COLO829 (cell line): ENCODE measurements at regions not wholly inside any gene's neighbourhood (a gene's known extent, or its start where the extent isn't known, plus 50 kb on each side); places are given as distances from the start of the nearest gene placed in this dataset.
"Not testable (repeated sequence)": the region's sequence is repeated elsewhere in the genome, so short reads cannot be mapped to it uniquely, and the experiment has no call there.

Experiments
- DNase-seq: peaks from one replicate; pipeline ENCODE4 v3.0.0; 2012; ENCODE audit warnings: low spot score

DNA sequence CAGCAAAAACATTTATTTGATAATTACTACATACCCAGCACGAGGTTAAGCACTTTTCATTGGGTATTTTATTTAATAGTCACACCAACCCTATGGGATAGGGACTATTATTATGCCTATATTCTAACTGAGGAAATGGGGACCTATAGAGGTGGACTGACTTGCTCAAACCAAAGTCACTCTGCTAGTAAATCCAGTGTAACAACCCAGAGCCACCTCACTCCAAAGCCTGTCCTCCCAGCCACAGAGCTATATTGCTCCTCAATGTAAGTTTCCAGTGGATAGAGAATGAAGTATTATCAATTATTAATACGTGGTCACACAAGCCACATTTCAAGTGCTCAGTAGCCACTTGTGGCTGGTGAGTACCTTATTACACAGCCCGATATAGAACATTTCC, 97.5 kb downstream of the RGS2 start:
- DNase-seq: no peak

DNA sequence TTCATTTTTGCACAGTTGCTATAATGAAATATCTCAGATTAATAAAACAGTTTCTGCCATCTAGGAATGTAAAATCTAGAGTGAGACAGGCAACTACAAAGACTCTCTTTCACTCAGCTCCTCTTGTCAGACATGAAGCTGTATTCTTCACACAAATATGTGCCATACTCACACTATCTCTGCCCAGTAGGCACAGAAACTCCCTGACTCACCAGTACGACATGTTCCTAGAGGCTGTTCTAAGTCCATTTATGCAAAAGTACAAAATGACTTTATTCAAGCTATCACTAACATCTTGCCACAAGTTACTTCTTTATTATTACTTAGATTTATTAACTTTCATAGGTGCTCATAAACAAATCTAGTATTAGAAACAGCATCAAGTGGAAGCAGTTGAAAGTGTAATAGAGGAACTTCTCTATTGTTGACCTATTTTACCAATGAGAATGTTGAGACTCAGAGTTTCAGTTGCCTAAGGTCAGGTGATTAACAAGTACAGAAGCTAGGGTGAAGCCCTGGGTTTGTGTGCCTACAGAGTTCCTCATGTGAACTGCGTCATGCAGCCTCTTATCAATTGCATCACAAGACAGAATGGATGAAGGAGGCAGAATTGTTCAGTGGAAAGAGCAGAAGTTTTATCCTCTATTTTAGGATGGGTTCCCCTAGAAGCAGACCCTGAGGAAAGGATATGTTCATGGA, 98.9 kb downstream of the RGS2 start:
- DNase-seq: peak; percentile 88

DNA sequence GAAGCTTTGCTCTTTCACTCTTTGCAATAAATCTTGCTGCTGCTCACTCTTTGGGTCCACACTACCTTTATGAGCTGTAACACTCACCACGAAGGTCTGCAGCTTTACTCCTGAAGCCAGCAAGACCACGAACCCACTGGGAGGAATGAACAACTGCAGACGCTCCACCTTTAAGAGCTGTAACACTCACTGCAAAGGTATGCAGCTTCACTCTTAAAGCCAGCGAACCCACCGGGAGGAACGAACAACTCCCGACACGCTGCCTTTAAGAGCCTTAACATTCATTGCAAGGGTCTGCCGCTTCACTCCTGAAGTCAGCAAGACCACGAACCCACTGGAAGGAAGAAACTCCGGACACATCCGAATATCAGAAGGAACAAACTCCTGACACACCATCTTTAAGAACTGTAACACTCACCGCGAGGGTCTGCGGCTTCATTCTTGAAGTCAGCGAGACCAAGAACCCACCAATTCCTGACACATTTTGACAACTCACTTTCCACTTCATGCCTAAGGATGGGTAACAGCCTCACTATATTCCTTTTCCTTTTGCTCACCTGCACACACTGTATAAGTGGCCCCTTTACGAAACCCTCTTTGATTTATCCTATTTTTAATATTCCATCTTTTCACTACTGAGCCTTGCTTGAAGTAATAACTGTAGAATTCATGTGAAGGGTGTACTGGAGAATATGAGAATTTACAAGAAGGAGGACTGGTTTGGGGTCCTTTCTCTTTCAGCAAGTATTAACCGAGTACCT, 103.2 kb downstream of the RGS2 start:
- DNase-seq: not testable (repeated sequence)

DNA sequence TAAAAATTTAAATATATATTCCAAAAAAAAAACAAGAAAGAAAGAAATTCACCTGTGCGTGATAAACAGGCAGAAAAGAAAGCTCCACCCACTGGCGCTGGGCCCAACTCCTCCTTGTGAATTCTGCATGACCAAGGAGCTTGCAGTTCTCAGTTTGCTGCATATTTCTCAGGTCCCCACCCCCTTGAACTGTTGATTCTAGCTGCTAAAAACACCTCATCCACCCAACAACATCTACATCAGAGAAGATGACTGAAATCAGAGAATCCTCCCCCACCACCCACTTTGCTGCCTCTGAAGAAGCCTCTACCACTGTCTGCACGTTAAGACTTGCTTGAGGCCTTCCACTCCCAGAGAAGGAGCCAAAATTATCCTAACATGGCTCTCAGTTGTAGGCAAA, 104.8 kb downstream of the RGS2 start:
- no peak for DNase-seq

DNA sequence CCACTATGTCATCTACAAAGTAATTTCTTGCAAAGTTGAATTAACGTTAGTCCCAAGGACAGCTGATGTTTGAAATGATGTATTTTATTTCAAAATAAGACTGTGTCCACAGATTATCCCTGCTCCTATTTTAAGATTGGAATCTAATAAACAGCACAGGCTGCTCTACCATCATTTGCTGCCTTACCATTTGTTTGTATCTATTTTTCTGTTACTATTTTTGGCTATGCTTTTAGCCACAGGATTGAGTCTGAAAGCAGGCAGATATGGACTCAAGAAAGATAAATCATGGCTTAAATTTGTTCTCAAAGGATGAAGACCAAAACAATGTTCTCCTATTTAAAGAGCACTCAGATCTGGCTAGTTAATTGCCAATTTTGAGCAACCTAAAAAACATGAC, 105.3 kb downstream of the RGS2 start:
- DNase-seq: no peak

DNA sequence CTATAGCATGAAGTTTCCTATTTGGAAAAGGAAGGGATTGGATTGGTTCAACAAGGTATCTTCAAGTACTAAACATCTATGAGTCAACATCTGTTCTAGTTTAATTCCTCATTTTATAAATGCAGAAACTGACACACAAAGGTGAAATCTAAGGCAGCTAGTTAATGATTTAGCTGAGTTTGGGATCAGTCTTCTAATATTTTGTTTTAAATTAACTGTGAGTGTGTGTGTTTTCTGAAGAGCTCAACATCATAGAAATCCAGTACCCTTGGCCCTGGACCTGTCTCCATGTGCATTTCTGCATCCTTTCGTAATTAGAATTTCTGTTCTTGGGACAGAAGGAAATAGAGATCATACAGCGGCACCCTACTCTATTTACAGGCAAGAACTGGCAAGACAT, 105.9 kb downstream of the RGS2 start:
- DNase-seq: no peak

DNA sequence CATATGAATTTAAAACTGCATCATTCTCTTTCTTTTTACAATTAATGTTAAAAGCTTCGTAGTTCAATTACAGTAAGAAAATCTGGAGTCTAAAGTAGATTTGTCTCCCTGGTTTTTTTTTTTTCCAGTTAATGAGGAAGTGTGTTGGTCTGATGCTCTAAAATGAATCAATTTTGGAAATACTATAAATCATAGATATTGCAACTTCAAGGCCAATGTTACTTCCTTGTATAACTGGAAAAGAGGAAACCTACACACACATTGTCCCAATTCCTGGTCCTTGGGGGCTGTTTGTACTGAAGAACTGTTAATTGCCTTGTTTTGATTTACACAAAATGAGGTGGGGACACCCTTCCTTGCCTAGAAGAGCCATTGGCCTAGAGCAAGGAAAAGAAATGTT, 107.2 kb downstream of the RGS2 start:
- DNase-seq: no peak

DNA sequence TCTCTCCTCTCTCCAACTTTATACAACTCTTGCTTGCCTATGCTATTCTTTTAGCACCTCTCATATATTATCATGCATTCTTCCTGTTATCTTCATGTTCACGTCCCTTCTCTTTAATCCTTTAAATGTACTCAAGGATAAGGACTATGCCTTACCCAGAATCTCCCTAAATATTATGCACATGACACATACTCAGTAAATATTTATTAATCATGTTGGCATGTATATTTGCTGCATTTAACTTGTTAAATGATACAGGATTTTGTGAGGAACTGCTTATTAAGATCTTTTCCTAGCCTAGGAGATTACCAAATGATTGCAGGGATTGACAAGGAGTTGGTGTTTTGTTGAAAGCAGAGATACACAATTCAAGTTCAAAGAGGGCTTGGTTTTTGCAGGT, 109.4 kb downstream of the RGS2 start:
- no peak for DNase-seq

DNA sequence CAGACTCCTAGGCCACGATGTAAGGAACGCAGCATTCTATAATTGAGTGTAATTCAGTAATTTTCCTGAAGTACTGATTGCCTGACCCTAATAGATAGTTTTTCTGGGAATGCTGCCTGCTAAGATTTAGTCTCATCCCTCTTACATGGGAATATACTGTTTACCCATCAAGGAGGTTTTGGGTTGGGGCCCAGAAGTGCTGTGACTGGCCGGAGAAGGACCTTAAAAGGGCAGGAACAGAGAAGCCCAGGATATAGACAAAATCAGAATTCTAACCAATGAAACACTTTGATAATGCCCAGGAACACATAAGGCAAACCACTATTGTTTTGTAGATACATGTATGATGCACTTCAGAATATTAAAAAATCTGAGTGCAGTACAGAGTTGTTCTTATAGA, 111.6 kb downstream of the RGS2 start:
- DNase-seq: no peak

DNA sequence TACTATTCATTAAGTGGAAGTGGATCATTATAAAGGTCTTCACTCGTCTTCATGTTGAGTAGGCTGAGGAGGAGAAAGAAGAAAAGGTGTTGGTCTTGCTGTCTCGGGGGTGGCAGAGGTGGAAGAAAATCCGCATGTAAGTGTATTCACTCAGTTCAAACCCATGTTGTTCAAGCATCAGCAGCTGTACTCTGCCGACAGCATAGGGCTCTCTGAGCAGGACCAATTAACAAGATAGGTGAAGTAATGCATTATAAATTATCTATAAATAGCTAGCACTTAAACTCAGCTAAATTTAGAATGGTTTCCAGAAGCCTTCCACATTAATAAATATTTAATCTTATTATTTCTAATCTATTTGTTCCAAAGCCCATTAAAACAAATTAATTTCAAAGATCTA, 116.8 kb downstream of the RGS2 start:
- DNase-seq: no peak

DNA sequence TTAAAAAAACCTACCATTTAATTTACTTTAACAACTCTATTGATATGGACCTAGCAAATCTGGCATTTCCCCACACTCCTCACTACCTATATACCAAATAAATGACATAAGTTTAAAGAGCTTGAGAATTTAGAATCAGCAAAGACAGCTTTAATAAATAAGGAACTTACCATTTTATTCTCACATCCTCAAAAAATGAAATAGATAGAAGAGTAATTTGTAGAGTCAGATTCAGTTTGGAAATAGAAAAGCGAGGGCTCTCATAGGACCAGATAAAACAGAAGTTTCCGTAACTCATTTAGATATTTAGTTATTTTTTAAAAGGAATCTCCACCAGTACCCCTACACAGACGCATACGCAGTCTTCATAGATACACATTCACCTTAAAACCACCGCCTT, 117.9 kb downstream of the RGS2 start:
- no peak for DNase-seq

DNA sequence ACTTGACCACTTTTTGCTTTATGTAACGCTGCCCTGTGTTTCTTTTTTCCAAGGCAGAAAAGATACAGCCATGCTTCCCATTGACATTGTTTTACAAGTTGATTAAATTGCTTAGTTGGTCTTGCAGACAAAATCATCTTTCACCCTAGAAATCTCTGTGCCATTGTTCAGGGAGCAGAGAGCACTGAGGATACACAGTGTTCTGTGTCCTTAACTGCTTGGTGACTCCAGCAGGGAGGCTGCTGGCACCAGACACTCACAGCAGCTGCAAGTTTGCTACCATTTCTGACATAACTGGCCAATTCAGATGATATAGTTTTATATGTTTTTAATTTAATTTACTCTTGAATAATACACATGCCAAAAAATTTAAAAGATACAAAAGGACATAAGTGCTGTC, 118.7 kb downstream of the RGS2 start:
- no peak for DNase-seq

DNA sequence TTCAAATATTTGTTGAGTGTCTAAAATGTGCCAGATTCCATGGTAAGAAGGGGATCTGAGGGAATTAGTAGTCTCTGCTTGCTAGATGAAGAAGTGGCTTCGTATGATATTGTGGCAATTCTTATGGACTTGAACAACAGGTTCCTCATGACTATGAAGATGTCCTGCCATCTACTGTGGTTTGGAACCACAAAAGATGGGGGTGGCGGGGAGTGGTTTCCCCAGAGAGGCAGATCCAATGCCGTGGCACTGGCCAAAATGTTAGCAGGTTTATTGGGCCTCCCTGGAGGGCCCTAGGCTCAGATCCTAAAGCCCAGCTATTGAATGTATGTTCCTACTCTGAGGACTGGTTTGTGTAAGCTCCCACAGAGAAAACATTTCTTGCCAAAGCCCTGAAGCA, 120.8 kb downstream of the RGS2 start:
- DNase-seq: no peak

DNA sequence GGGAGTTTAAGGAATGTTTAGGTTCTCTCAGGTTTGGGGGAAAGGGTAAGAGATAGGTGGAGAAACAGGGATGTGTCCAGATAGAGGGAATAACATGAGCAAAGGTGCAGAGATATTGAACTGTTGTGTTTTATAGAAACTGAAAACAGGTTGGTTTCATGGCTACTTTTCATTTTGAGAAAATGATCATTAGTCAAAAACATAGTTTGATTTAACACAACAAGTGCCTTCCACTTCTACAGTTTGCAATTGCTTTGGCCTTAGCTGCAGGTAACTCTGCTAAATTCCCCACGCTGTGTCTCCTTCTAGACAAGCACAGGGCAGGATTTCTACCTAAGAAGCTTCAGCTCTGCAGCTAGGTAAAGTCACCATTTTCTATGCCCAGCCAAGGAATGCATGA, 124.9 kb downstream of the RGS2 start:
- no peak for DNase-seq

DNA sequence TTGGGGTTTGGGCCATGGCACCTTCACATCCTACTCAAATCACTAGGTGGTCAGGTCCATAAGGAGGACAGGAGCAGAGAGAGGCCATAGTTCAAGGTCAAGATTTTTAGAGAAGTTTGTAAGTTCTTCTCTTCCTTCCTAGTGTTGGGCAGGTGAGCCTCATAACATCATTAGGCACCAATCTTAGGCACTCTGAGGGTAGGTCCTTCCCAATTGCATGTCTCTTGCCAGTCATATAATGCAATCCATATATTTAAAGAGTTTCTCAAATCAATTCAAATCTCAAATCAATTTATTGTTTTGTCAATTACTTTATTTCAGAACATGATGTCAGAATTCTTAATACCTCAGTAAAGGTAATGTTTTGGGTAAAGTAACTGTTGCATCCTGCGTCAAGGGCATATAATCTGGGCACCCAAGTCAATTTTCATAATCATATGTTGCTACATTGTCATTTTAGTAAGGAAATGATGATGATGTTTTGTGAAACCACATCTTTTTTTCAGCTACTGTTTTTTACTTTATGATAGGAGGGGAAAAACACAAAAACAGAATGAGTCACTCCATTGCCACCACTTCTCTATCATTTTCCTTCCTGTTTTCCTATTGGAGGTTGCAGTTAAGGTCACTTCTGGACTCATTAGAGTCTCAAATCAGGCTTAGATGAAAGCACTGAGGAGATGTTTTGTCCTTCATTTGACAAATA, 122.7 kb downstream of the UCHL5 start:
- no peak for DNase-seq

DNA sequence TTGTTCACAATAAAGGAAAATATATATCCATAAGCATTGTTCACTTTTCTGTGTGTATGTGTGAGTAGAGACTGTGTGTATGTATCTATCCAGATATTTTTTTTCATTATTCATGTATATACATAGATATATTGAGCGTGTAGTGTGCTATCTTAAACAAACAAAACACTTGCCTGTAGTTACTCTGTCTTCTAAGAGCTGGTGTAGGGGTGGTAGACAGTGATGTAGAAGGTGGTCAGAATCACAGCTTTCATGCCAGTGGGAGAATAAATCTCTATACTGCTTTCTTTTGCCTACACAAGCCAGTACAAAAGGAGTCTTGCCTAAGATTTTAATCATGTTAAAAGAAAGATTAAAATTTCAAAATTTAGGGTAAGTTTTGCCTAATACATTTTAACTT, 122.0 kb downstream of the UCHL5 start:
- DNase-seq: no peak

DNA sequence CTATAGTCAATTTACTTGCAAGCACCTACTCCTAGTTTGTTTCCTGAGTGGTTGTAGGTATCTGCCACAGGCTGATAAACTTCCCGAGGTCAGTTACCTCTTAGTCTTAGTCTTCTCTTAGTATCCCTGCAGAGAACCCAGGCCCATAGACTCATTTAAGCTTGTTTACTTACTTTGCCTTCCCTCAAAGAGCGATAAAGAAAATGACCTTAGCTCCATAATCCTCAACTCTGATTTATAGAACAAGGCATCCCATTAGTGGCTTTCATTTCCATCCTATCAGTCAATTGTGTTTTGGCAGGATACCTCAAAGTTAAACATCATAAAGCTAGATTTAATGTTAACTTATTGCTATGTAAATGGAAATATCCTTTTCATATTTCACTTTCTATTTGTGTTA, 119.7 kb downstream of the UCHL5 start:
- no peak for DNase-seq

DNA sequence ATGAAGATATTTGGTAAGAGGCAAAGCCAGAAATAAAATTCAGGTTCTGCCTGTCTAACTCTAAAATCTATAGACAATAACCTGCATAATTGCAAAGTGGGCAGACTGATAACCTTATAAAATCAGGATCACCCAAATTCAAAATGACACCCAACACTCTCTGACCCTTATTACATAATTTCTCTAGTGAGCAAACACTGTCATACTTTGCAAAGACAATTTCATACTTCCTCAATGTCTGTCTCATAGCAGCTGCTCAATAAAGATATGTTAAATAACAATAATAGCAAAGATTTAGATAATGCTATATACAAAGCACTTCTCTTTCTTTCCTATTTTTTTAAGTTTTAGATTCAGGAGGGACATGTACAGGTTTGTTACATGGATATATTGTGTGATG, 118.5 kb downstream of the UCHL5 start:
- no peak for DNase-seq

DNA sequence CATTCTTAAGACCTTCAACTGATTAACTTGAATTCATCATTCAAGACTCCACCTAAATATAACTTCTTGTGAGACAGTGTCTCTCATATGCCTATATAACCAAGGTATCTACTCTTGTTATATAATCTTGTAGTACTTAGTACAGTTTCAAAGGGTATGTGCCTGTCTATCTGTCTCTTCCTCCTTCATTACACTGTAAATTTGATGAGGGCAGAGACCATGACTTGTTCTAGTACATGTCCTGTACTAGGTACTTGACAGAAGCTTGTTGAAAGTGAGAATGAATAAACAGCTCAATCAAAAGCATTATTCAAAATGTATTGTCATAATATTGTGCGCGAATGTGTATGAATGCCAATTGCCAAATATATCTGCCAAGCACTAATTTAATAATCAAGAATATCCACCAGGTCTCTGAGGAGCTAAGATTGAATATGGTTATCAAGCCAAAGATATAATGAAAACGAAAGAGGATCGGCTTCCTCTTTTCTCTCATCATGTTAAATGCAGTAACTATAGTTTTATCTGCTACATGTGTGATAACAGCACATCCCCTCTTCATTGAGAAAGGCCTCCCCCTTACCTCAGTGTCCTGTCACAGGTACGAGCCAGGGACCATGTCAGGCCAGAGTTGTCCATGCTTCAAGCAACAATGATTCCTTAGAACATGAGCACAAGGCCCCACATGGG, 117.3 kb downstream of the UCHL5 start:
- DNase-seq: no peak

DNA sequence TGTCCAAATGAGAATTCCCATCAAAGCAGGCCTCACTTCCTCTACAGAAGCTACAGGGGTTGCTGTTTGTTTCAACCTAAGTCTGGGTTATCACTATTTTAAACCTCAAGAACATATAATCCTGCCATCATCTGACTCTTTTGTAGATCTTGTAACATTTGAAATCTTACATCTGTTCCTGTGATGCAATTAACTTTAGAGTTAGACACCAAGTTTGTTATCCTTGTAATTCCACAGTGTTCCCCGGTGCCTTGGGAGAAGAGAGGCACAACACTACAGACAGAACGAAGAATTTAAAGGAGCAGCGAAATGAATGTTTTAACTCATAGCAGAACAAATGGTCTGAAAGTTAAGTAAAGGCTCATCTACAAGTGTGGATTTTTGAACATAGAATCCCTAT, 116.1 kb downstream of the UCHL5 start:
- DNase-seq: no peak

DNA sequence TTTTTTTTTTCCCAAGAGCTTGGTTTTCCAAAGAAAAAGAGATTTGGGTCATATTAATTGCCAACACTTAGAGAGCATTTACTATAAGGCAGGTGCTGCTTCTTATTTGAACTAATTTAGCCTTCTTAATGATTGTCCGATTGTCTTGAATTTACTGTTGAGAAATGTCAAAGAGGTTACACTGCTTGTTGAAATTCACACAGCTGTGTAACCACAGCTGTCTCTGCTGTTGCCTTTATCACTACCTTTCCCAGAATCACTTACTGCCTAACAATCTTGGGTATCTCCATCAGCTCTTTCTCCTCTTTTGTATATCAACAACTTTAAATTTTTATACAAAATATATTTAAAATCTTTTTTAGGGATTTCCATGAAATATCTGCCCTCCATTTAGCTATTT, 115.6 kb downstream of the UCHL5 start:
- DNase-seq: no peak

DNA sequence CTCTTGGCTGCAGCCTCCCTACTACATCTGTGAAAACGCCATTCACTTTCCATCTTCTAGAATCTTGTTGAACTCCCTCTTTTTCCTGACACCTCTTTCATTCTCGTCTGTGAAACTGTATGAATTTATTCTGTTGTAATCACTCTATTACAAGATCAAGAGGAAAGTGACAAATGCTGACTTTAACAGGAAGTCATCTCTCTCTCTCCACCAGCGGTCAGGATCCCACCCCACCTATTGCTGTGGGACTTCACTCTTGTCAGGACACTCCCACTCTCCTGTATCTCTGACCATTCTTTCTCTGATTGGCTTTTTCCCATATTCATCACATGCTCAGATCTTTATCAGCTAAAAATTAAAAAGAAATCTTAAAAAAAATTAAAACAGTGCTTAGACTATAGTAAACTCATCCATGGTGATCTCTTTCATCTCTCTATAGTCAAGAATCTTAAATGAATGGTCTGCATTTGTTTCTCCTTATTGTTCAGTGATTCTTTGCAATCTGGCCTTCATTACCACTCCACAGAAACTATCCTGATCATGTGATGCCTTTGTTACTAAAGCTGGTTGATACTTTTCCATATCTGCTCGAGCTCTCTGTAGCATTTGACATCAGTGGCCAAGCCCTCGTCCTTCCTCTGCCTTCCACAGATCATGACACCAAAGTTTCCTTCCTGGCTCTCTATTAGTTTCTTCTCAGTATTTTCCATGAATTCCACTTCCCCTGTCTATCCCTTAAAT, 113.6 kb downstream of the UCHL5 start:
- no peak for DNase-seq
